ENCODE measurements at regions not wholly inside any gene's neighbourhood (a gene's known extent, or its start where the extent isn't known, plus 50 kb on each side); places are given as distances from the start of the nearest gene placed in this dataset.

- TF ChIP-seq, protein P1, sequence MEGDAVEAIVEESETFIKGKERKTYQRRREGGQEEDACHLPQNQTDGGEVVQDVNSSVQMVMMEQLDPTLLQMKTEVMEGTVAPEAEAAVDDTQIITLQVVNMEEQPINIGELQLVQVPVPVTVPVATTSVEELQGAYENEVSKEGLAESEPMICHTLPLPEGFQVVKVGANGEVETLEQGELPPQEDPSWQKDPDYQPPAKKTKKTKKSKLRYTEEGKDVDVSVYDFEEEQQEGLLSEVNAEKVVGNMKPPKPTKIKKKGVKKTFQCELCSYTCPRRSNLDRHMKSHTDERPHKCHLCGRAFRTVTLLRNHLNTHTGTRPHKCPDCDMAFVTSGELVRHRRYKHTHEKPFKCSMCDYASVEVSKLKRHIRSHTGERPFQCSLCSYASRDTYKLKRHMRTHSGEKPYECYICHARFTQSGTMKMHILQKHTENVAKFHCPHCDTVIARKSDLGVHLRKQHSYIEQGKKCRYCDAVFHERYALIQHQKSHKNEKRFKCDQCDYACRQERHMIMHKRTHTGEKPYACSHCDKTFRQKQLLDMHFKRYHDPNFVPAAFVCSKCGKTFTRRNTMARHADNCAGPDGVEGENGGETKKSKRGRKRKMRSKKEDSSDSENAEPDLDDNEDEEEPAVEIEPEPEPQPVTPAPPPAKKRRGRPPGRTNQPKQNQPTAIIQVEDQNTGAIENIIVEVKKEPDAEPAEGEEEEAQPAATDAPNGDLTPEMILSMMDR (IDR thresholded peaks at IDR 0.05), result no peak
- intact Hi-C loops (cut with micrococcal nuclease), result no loop called here
- no peak overlapping the region for H3K4me3 Mint-ChIP-seq
- CTCF ChIA-PET, result no interaction called here
- ATAC-seq (ENCODE audit: low read depth), result no peak
- no peak overlapping the region for H3K27ac Mint-ChIP-seq
- no peaks in the 10 kb centered on the region for H3K9me3 Mint-ChIP-seq
- H3K27me3 Mint-ChIP-seq, result no peaks in the 10 kb centered on the region
- H3K36me3 Mint-ChIP-seq (ENCODE audit: low read depth), result no peaks in the 10 kb centered on the region
- POLR2A ChIA-PET, result no interaction called here
- DNase-seq, result no peak
- H3K4me1 Mint-ChIP-seq, result no peaks in the 10 kb centered on the region
Observed at GRCh38 chr20:60895363-60896079, 356.5 kb upstream of the CDH4 start.

- ATAC-seq (ENCODE audit: low read depth) (no peak), DNase-seq (no peak)
- POLR2A ChIA-PET, result no interaction called here
- H3K4me1 Mint-ChIP-seq, result no peaks in the 10 kb centered on the region
- no peak overlapping the region for H3K4me3 Mint-ChIP-seq
- H3K9me3 Mint-ChIP-seq, result peaks cover 7% of the 10 kb centered on the region
- no peaks in the 10 kb centered on the region for H3K27me3 Mint-ChIP-seq
- H3K36me3 Mint-ChIP-seq (ENCODE audit: low read depth), result no peaks in the 10 kb centered on the region
- intact Hi-C loops (cut with micrococcal nuclease), result no loop called here
- CTCF ChIA-PET, result no interaction called here
- no peak overlapping the region for H3K27ac Mint-ChIP-seq
- TF ChIP-seq, protein P1 (IDR thresholded peaks at IDR 0.05), result no peak
Observed at GRCh38 chr20:60897976-60898375, 354.1 kb upstream of the CDH4 start.

DNA sequence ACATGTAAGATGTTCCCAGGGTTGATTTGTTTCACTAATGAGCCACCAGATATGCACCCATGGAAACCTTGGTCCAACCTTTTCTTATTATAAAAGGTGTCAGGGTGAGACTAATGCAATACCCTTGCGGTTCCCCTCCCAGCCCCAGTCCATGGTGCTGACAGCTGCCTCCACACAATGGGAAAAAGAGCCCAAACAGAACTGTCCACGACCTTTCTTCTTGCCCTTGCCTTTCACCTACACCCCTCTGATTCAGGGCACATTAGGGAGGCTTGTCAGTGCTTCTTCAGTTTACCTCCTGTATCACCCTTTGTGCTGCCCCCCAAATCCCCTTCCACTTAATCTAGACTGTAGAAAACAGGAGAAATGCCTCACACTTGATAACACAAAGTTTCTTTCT is 352.7 kb upstream of the CDH4 start:
- DNase-seq (no peak), ATAC-seq (ENCODE audit: low read depth) (no peak)
- Mint-ChIP-seq H3K27ac (no peak overlapping the region), H3K9me3 (peaks cover 7% of the 10 kb centered on the region), H3K4me3 (no peak overlapping the region), H3K36me3 (ENCODE audit: low read depth) (no peaks in the 10 kb centered on the region), H3K4me1 (no peaks in the 10 kb centered on the region), H3K27me3 (no peaks in the 10 kb centered on the region)
- TF ChIP-seq, protein P1 (IDR thresholded peaks at IDR 0.05), result no peak
- ChIA-PET POLR2A (no interaction called here), CTCF (no interaction called here)
- intact Hi-C loops (cut with micrococcal nuclease), result no loop called here

DNA sequence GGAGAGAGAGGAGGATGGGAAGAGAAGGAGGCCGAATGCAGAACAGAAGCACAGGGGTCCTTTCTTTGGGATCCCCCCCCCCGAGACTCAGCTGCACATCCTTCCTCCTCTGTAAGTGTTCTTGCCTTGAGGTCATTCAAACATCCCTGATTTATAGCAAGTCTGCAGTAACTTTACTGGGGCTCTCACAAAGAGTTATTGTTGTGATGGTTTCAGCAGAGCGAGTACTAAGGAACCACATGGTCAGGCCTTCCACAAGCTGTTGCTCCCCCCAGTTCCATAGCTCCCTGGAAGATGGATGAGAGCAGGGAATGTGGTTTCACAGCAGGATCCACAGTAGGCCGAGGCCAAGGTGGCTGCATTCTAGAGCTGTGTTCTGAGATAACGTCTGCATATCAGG is 351.4 kb upstream of the CDH4 start:
- Mint-ChIP-seq H3K36me3 (ENCODE audit: low read depth) (no peaks in the 10 kb centered on the region), H3K27me3 (no peaks in the 10 kb centered on the region), H3K9me3 (peaks cover 7% of the 10 kb centered on the region), H3K4me1 (no peaks in the 10 kb centered on the region), H3K4me3 (no peak overlapping the region), H3K27ac (no peak overlapping the region)
- TF ChIP-seq, protein P1 (IDR thresholded peaks at IDR 0.05), result no peak
- ChIA-PET CTCF (no interaction called here), POLR2A (no interaction called here)
- ATAC-seq (ENCODE audit: low read depth) (no peak), DNase-seq (no peak)
- intact Hi-C loops (cut with micrococcal nuclease), result no loop called here

DNA sequence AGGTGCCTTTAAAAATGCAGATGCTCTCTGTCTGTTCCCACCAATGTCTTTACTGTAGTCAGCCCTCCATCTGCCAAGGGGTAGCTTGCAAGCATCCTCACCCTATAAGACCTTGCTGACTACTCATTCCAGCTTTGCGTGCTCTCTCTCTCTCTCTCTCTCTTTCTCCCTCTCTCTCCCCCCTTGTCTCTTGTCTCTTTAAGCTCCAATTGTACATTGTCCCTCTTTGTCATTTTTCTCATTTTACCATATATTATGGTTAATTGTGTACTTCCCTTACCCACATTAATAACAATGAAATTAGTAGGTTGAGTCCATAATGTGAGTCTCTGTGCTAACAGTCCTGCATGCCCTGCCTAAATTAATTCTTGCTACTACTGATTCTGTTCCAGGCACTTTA is 350.2 kb upstream of the CDH4 start:
- ChIA-PET CTCF (no interaction called here), POLR2A (no interaction called here)
- H3K4me3 Mint-ChIP-seq, result no peak overlapping the region
- no peaks in the 10 kb centered on the region for H3K27me3 Mint-ChIP-seq
- intact Hi-C loops (cut with micrococcal nuclease), result no loop called here
- no peak overlapping the region for H3K27ac Mint-ChIP-seq
- H3K9me3 Mint-ChIP-seq, result peaks cover 7% of the 10 kb centered on the region
- ATAC-seq (ENCODE audit: low read depth) (no peak), DNase-seq (no peak)
- no peaks in the 10 kb centered on the region for H3K4me1 Mint-ChIP-seq
- TF ChIP-seq, protein P1 (IDR thresholded peaks at IDR 0.05), result no peak
- H3K36me3 Mint-ChIP-seq (ENCODE audit: low read depth), result no peaks in the 10 kb centered on the region

All from activated B cell treated with CpG ODN at 0.5 μM for 24 hours (primary cell).